ENCODE measurements at regions not wholly inside any gene's neighbourhood (a gene's known extent, or its start where the extent isn't known, plus 50 kb on each side); places are given as distances from the start of the nearest gene placed in this dataset.

GRCh38 chr21:35489389-35489980 lies 440.4 kb upstream of the RUNX1 start:
- no peak for TF ChIP-seq CTCF (IDR thresholded peaks at IDR 0.05; ENCODE audit: low read depth, low read length)
- no peak for DNase-seq (ENCODE audit: extremely low read depth, low read depth)

- no peak for TF ChIP-seq CTCF (IDR thresholded peaks at IDR 0.05; ENCODE audit: low read depth, low read length)
- DNase-seq (ENCODE audit: extremely low read depth, low read depth), result no peak
Measured at GRCh38 chr21:35488946-35489345, 439.8 kb upstream of the RUNX1 start.

GRCh38 chr21:35485364-35485763 lies 436.3 kb upstream of the RUNX1 start:
- DNase-seq (ENCODE audit: extremely low read depth, low read depth), result no peak
- no peak for TF ChIP-seq CTCF (IDR thresholded peaks at IDR 0.05; ENCODE audit: low read depth, low read length)

- TF ChIP-seq CTCF (IDR thresholded peaks at IDR 0.05; ENCODE audit: low read depth, low read length), result no peak
- DNase-seq (ENCODE audit: extremely low read depth, low read depth), result no peak
Measured at GRCh38 chr21:35484851-35485250, 435.7 kb upstream of the RUNX1 start.

- TF ChIP-seq CTCF (IDR thresholded peaks at IDR 0.05; ENCODE audit: low read depth, low read length), result no peak
- no peak for DNase-seq (ENCODE audit: extremely low read depth, low read depth)
Measured at GRCh38 chr21:35484032-35484431, 434.9 kb upstream of the RUNX1 start.

GRCh38 chr21:35482933-35483662 lies 434.0 kb upstream of the RUNX1 start:
- no peak for TF ChIP-seq CTCF (IDR thresholded peaks at IDR 0.05; ENCODE audit: low read depth, low read length)
- no peak for DNase-seq (ENCODE audit: extremely low read depth, low read depth)

GRCh38 chr21:35482096-35482495 lies 433.0 kb upstream of the RUNX1 start:
- no peak for DNase-seq (ENCODE audit: extremely low read depth, low read depth)
- no peak for TF ChIP-seq CTCF (IDR thresholded peaks at IDR 0.05; ENCODE audit: low read depth, low read length)

Data from AG09319 (cell line).